ENCODE measurements at regions not wholly inside any gene's neighbourhood (a gene's known extent, or its start where the extent isn't known, plus 50 kb on each side); places are given as distances from the start of the nearest gene placed in this dataset.
"Not testable (repeated sequence)": the region's sequence is repeated elsewhere in the genome, so short reads cannot be mapped to it uniquely, and the experiment has no call there.

DNA sequence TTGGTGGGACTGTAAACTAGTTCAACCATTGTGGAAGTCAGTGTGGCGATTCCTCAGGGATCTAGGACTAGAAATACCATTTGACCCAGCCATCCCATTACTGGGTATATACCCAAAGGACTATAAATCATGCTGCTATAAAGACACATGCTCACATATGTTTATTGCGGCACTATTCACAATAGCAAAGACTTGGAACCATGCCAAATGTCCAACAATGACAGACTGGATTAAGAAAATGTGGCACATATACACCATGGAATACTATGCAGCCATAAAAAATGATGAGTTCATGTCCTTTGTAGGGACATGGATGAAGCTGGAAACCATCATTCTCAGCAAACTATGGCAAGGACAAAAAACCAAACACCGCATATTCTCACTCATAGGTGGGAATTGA, 370.4 kb downstream of the DLEU7 start:
- H3K56ac ChIP-seq (ENCODE audit: extremely low read depth, insufficient read depth, low read length); in situ Hi-C loops (cut with MboI; ENCODE audit: low sequenced_read_pairs); H3K4me2 ChIP-seq (ENCODE audit: low read depth, low read length); H3K27ac ChIP-seq (ENCODE audit: insufficient read depth, low read length); H2BK20ac ChIP-seq (ENCODE audit: low read depth, low read length); H4K91ac ChIP-seq (ENCODE audit: insufficient read depth, low read depth, low read length); H3K23ac ChIP-seq (ENCODE audit: low read depth, low read length); BruUV-seq (replicated peaks); POLR2A ChIA-PET (ENCODE audit: unreplicated experiment); H3K9me3 ChIP-seq (ENCODE audit: control insufficient read depth, insufficient read depth, low read length); H4K5ac ChIP-seq (ENCODE audit: low read depth, low read length); H3K4ac ChIP-seq (ENCODE audit: low read depth, low read length); H2BK120ac ChIP-seq (ENCODE audit: low read depth, low read length); H3K14ac ChIP-seq (replicated peaks; ENCODE audit: low read depth, low read length); H3K36me3 ChIP-seq (ENCODE audit: control insufficient read depth, insufficient read depth, low read length); H2BK15ac ChIP-seq (ENCODE audit: low read depth, low read length); H3K27me3 ChIP-seq (ENCODE audit: control insufficient read depth, insufficient read depth, low read length); H2AK5ac ChIP-seq (ENCODE audit: low read depth, low read length); H3K18ac ChIP-seq (ENCODE audit: low read depth, low read length); H3K79me1 ChIP-seq (ENCODE audit: low read depth in 1 of 2, low read length in 2 of 2); H3K4me1 ChIP-seq (ENCODE audit: control insufficient read depth, insufficient read depth, low read length); ATAC-seq (ENCODE audit: low read depth); H4K8ac ChIP-seq (ENCODE audit: low read depth in 2 of 2, low read length in 2 of 2); H2AFZ ChIP-seq (replicated peaks; ENCODE audit: low read length, poor library complexity); H3K4me3 ChIP-seq (ENCODE audit: insufficient read depth, low read depth, low read length); H3K9me1 ChIP-seq (ENCODE audit: insufficient read depth, low read length); H4K20me1 ChIP-seq (ENCODE audit: insufficient read depth, low read length); H2AK9ac ChIP-seq (replicated peaks; ENCODE audit: low read depth, low read length, poor library complexity); intact Hi-C loops (cut with micrococcal nuclease); DNase-seq; H2BK5ac ChIP-seq (ENCODE audit: low read depth, low read length, poor library complexity, severe bottlenecking); H3K9ac ChIP-seq (ENCODE audit: low read depth, low read length); dilution Hi-C loops (cut with HindIII; ENCODE audit: low sequenced_read_pairs, unreplicated experiment): not testable (repeated sequence)
- CTCF ChIA-PET, result interaction anchor here (1.2 kb wide), 1 partner anchor 24 kb away, joined by 3 read pairs; no protein-coding TSS in a partner anchor
- WGBS, 2 experiments (ENCODE audit: extremely low coverage in 2 of 2, insufficient read length in 1 of 2), result no CpG with 5 or more reads among the region's 3 CpGs
